ELR (cell line): ENCODE measurements at regions not wholly inside any gene's neighbourhood (a gene's known extent, or its start where the extent isn't known, plus 50 kb on each side); places are given as distances from the start of the nearest gene placed in this dataset.
A peak's percentile ranks its signal among the peaks of the same experiment; 100 is the strongest.

ENCODE experiments used
- DNase-seq: peaks from one replicate; pipeline ENCODE4 v3.0.0-alpha.2; 2015; ENCODE audit warnings: low read depth

GRCh38 chr18:72692086-72692485 is 147.9 kb upstream of the CBLN2 start:
- no peak for DNase-seq

- DNase-seq = no peak
Observed at GRCh38 chr18:72687736-72688135, 143.6 kb upstream of the CBLN2 start.

- no peak for DNase-seq
Observed at GRCh38 chr18:72675394-72675793, 131.3 kb upstream of the CBLN2 start.

- no peak for DNase-seq
Observed at GRCh38 chr18:72674710-72675109, 130.6 kb upstream of the CBLN2 start.

GRCh38 chr18:72673242-72673641 is 129.1 kb upstream of the CBLN2 start:
- DNase-seq = no peak

- DNase-seq = peak; percentile 26
Observed at GRCh38 chr18:72672364-72673184, 128.4 kb upstream of the CBLN2 start.

GRCh38 chr18:72667932-72668331 is 123.8 kb upstream of the CBLN2 start:
- no peak for DNase-seq

- DNase-seq = peak; percentile 0
Observed at GRCh38 chr18:72652990-72653593, 109.0 kb upstream of the CBLN2 start.

GRCh38 chr18:72651033-72651432 is 106.9 kb upstream of the CBLN2 start:
- DNase-seq = no peak

- DNase-seq = no peak
Observed at GRCh38 chr18:72648481-72648960, 104.4 kb upstream of the CBLN2 start.

GRCh38 chr18:72648079-72648478 is 103.9 kb upstream of the CBLN2 start:
- DNase-seq = no peak

GRCh38 chr18:72640557-72640956 is 96.4 kb upstream of the CBLN2 start:
- DNase-seq = no peak

GRCh38 chr18:72638376-72638775 is 94.2 kb upstream of the CBLN2 start:
- DNase-seq = no peak

GRCh38 chr18:72637721-72638120 is 93.6 kb upstream of the CBLN2 start:
- no peak for DNase-seq

- no peak for DNase-seq
Observed at GRCh38 chr18:72637299-72637698, 93.2 kb upstream of the CBLN2 start.

- no peak for DNase-seq
Observed at GRCh38 chr18:72636611-72637010, 92.5 kb upstream of the CBLN2 start.

- no peak for DNase-seq
Observed at GRCh38 chr18:72634500-72634899, 90.4 kb upstream of the CBLN2 start.

- no peak for DNase-seq
Observed at GRCh38 chr18:72630991-72631390, 86.8 kb upstream of the CBLN2 start.

GRCh38 chr18:72623444-72623843 is 79.3 kb upstream of the CBLN2 start:
- DNase-seq = no peak

GRCh38 chr18:72613534-72613930 is 69.4 kb upstream of the CBLN2 start:
- DNase-seq = no peak

GRCh38 chr18:72612894-72613533 is 68.9 kb upstream of the CBLN2 start:
- DNase-seq = no peak

- DNase-seq = no peak
Observed at GRCh38 chr18:72605376-72605775, 61.2 kb upstream of the CBLN2 start.

- no peak for DNase-seq
Observed at GRCh38 chr18:72601944-72602343, 57.8 kb upstream of the CBLN2 start.
